GM19468 (cell line): ENCODE measurements at regions not wholly inside any gene's neighbourhood (a gene's known extent, or its start where the extent isn't known, plus 50 kb on each side); places are given as distances from the start of the nearest gene placed in this dataset.
"Not testable (repeated sequence)": the region's sequence is repeated elsewhere in the genome, so short reads cannot be mapped to it uniquely, and the experiment has no call there.

ENCODE experiments used
- ATAC-seq: cut with Tn5 transposase; IDR thresholded peaks from one replicate; pipeline ENCODE4 v1.9.1; 2021; ENCODE audit warnings: mild to moderate bottlenecking, moderate library complexity, moderate number of reproducible peaks; ENCODE audit not compliant: unreplicated experiment; ENCODE audit errors: extremely low read depth

DNA sequence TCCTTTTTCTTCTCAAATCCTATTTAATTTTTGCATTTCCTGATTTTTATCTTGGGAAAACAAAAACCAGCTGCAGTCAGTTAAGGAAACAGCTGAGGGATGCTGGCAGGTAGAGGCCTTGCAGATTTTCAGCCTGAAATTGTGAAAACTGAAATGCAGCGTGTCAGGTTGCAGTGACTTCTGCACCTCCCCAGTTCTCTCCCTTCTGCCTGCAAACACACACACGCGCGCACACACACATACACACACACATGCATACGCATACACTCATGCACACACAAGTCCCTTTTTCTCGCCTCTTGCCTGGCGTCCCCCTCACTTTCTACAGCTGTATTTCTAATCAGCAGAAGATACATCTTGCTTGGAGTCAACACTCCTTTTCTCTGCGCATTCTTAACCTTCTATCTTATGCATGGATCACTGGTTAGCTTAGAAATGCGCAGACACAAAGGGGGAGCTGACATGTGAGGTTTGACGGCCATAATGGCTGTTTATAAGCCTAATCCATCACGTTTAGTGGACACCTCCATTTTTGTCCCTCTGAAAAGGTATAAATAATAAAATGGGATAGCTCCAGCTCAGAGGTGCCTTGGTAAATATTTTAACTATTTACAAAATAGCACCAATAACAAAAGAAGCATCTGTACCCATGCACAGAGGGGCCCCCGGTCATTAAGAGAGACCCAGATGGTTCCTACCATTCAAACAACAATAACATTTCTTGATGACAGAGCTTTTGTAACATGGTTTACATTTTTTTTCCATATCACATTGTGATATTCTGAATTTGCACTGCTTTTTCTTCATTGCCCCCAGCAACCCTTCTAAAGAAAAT is 392.1 kb upstream of the SALL1 start:
- ATAC-seq = no peak

DNA sequence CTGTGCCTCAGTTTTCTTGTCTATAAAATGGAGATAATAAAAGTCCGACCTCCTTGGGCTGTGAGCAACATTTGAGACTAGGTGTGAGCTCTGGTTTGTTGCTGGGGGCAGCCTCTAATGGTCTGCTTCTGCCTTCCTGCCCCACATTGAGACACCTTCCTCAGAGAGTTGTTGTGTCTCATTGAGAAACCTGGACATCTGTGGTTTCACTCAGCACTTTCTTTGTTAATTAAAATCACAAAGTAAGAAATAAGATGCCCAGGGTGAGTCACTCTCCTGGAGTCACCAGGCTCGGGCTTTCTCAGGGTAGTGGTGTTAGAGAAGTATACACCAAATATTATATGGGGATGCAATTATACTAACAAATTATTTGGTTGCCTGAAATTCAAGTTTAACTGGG is 389.2 kb upstream of the SALL1 start:
- ATAC-seq = no peak

DNA sequence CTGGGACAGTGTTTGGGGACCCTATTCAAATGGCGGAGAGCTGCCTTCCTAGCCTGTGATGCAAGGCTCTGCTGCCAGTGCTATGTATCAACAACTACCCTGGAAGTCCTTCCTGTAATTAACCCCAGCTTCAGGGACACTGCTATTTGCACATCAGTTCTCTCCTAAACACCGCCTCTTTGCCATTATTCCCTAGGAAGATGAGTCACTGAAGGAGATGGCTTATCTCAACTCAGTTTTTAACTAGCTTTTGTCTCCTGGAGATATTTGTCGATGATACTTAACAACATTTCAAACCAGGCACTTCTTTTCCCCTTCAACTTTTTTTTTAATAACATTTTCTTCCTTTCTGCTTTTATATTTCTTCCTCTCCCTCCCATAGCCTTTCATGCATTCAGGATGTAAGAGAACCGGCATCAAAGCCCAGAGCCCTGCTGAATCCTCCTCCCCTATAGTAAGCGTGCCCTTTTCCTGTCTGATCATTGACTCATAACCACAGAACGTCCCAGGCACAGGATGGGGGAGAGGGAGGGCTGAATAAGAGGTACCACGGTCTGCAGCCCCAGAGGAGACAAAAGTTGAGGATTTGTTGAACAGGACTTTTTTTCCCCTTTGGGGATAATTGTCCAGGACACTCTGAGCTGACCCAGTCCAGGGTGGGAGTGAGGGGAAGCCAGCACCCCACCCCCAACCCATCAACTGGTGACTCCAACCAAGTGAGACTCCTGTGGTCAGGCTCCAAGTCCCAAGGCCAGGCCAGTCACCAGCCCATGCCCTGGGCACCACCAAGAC is 387.8 kb upstream of the SALL1 start:
- no peak for ATAC-seq

DNA sequence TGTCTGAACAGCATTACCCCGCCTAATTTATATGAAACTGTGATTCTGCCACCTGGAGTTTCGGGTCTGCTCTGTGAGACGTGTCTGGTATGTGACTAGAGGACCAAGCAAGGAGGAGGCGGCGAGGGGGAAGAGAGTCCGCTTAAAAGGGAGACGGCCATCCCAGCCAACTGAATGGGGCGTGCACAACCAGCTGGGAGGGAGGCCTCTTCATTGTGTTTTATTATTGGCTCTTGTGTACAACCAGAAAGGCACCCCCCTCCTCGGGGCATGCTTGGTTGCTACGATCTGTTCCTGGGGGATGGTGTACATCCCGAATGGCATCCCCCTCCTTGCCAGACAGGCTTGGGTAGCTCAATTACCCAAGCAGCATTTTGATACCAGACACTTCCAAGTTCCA is 384.5 kb upstream of the SALL1 start:
- no peak for ATAC-seq

DNA sequence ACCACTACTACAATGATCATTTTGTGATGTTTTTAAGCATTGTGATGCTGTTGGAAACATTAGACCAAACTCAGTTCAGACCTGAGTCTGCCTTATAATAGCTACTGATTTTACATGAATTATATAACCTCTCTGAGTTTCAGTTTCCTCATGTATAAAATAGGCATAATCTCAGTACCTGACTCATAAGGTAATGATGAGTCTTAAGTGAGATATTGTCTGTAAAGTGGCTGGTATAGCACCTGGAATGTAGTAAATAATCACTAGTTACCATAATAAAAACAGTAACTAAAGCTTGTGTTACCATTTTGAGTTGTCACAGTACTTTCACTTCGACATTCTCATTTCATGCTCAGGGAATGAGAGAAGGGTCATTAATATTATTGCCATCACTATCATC is 381.5 kb upstream of the SALL1 start:
- ATAC-seq = no peak

DNA sequence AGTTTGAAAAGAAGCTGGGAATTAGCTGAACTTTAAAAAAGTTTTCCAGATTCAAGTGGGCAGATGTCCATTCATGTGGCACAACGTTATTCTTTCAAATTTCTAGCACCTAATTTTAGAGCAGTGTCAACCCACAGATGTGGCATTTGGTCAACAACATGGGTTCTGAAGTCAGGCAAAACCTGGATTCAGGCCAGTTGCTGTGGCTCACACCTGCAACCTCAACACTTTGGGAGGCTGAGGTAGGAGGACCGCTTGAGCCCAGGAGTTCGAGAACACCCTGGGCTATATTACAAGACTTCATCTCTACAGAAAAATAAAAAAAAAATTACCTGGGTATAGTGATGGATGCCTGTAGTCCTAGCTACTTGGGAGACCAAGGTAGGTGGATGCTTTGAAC is 380.2 kb upstream of the SALL1 start:
- ATAC-seq = no peak

DNA sequence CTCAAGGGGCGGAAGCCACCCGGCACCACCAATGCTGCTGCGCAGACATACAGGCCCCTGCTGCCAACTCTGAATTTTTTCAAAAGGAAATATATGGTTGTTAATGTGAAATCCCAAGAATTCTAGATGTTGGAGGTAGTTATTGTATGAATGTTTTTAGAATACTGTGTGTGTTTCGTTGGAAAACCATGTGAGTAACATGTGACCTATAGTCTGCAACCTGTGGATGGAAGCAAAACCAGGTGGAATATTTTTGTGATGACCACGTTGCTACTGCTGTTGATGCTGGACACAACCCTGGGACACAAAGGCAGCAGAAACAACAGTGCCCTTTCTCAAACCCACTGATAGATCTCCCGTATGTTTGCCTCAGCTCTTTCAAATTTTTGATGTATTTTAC is 376.3 kb upstream of the SALL1 start:
- no peak for ATAC-seq

DNA sequence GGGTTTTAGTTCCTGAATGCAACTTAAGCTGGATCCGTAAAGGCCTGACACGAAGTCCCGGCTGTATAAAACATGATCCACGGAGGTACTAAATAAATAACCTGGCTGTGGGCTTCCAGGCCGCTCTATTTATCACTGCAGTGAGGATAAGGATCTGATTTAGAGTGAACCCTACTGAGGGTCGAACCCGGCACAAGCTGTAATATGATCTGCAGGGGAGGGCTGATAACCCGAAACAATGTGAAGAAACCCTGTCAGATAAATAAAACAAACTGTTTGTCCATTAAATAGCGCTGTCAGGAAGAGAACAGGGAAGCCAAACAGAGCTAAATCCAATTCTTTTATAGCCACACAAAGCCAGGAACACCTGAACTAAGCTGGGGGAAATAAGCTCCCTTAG is 375.6 kb upstream of the SALL1 start:
- no peak for ATAC-seq

DNA sequence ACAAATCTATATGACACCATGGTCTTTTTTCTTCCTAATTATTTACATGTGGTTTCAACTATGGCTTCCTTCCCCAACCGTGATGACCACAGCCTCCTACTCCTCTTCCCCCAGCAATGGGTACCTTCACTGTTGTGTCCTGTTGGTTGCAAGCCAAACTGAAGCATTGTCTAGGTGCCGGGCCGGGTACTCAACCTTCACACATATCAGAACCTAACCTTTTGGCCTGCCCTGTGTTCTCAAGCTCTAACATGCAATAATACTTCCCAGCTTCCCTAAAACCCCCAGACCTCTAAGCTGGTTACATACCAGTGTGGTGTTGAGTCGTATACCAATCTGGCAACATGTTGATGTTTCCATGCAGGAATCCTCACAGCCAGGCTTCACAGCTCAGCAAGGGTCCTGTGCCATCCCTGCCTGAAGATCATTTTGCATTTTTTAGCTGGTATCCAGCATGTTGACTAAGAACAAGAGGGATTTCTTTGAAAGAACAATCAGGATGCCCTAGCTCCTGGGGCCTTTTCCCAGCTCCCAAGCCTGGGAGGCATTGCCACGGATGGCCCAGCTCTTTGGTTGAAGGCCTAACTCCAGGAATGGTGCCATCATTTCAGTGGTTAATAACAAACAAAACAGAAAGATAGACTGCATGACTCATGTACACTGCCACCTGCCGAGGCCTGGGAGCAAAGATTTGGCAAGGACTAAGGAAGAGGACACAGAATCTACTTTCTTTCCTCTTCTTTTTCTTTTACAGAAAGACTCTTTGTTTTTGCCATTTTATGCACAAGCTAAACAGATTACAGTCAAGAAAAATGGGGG is 373.7 kb upstream of the SALL1 start:
- ATAC-seq = no peak

DNA sequence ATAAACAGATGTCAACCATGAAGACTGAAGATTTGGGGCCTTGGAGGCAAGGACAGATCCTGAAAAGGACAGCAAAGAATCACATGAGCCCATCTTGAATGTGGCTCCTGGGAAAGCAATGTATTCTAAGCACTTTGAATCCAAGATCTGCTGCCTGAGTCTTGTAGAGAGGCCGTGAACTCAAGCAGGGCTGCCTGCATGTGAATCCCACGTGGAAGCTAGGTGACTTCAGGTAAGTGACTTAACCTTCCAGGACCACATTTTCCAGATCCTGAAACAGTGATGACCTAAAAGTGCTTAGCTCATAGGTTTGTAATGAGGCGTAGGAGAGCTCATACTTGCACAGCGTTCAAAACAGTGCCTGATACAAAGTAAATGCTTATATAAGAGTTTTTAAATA is 373.0 kb upstream of the SALL1 start:
- ATAC-seq = no peak

DNA sequence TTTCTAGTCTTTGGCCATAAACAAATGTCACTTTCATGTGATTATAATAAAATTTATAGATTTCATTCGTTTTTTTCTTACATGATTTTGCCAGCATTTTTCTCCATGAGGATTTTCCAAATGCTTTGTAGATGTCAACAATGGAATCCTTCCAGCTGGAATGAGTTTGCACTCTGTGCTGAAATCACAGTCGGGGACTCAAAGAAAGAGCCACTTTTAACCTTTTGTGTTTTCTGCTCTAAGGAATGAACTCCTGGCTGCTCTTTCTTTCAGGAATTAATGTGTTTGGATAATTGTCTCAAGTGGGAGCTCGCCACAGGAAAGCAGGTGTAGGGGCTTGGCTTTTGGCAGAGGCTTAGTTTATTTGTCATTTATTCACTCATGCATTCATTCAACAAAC is 372.3 kb upstream of the SALL1 start:
- ATAC-seq = no peak

DNA sequence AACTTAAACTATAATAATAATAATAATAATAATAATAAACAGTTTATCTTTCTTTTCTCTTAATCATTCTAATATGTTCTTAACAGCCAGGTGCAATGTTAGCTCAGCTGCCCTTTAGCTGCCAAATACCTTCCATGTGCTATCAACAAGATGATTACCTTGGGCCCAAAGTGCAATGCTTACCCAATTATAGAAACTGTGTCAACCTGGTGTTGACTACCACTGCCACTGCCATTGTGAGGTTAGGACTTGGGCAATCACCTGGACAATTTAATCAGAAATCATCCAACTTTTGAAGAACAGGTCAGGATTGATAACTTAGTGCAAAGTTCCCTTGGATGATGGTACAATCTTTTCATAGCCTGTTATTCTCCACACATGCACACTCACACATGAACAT is 371.8 kb upstream of the SALL1 start:
- ATAC-seq = no peak

DNA sequence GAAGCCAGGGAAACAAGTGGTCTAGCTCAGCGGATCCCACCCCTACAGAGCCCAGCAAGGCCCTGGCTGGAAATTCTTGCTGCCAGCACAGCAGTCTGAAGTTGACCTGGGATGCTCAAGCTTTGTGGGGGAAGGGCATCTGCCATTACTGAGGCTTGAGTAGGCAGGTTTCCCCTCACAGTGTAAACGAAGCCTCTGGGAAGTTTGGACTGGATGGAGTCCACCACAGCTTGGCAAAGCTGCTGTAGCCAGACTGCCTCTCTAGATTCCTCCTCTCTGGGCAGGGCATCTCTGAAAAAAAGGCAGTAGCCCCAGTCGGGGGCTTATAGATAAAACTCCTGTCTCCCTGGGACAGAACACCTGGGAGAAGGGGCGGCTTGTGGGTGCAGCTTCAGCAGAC is 365.9 kb upstream of the SALL1 start:
- not testable (repeated sequence) for ATAC-seq

DNA sequence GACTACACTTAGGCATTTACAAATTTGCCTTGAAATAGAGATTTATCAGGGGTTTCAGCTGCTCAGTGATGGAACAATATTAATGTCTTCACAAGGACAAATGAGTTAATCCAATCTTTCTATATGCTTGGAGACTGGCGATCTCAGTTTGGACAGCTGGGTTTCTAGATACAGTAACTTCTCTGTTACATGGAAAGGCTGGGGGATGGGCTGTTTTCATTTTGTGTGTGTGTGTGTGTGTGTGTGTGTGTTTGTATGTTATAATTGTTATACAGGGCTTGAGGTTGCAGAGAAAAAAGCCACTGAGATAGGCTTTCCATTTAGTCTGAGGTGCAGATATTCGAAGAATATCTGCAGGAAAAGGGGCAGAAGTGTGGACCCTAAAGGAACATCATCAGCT is 359.3 kb upstream of the SALL1 start:
- ATAC-seq = no peak

DNA sequence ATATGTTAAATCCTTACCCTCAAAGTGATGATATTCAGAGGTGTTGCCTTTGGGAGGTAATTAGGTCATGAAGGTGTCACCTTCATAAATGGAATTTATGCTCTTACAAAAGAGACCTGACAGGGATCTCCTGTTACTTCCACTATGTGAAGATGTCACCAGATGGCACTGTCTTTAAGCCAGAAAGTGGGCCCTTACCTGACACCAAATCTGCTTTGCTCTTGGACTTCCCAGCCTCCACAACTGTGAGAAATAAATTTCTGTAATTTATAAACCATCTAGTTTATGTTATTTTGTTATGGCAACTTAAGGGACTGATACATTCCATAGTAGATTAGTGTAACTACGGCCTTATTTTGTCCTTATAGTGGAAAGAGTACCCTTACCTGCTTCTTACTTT is 358.3 kb upstream of the SALL1 start:
- ATAC-seq = no peak

DNA sequence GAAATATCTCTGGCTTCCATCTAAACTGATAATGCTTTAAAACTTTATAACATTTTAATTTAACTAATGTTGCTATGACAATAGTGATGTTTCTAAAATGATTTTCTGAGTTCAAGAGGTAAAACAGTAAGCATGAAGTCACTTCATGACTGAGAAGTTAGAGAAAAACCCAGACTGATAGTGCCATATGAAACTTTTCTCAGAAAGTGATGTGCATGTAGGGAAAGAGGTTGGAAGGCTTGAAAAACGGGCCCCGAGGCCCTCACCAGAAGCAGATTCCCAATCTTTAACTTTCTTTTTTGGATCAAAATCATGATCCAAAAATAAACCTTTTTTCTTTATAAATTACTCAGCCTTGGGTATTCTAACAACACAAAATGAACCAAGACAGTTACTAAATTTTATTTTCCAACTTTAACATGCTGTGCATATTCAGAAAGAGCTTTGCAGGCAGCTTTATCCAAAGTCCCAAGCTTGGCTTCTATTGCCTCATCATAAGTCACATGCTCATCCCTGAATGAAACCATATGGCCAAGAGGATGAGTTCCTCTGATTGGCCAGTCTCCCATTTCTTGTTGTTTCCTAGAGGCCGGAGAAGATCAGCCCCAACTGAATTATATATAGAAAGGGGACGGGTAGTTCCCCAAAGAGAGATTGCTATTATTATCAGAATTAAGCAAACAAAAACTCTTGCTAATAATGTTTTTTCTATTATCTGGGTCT is 357.6 kb upstream of the SALL1 start:
- ATAC-seq = no peak

DNA sequence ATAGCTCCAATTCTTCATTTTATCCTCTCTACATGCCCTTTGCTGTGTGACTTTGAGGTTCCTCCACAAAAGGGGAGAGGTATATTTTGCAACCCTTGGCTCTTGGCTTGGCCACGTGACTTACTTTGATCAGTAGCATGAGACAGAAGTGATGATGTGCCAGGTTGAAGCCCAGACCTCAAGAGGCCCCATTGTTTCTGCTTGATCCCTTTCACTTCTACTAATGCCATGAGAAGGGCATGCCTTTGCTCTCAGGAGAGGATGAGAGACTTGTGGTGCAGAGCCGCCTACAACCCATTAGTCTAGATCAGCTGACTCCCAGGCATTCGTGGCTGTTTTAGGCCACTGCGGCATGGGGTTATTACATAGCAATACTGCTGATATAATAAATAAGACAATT is 356.2 kb upstream of the SALL1 start:
- ATAC-seq = no peak

DNA sequence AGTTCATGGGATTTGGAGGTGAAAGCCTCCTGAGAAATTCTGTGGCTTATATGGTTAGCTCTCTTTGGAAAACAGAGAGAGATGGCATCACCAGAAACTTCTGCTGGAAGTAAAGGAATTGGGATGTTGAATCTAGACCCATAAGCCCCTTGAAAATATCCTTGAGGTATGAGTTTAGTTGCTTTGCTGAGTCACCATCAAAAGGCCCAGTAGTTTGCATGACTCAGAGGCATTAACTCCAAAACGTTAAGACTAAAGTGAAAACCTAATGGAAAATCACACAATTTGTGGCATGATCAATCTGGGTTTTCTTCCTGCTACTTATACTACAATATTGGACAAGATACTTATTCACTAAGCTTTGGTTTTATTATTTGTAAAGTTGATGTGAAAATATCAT is 349.2 kb upstream of the SALL1 start:
- ATAC-seq = no peak

DNA sequence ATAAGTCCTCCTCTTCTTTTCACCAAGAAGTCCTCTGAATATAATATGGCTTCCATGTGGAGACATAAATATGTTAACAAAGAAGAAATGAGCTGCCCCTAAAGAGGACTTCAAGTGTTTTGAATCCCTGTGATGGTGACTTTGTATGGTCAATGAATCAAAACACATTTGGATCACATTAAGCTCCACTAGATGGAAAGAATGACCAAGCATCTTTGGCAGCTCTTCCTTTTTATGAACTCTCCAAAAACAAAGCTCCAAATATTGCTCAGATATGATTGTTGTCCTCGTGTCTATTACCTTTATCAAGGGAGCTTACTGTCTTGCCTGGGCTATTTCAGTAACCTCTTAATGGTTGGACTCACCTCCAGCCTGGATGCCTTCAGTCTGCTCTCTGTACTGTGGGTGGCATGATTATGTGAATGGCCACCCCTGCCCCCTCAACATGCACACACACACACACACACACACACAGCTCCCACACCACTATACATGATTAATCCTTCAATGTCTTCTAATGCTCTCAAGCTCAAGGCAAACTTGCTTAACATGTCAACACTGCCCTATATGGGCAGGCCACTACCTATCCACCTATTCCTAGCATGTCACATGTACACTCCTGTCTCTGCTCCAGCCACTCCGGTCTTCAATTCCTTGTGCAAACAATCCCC is 346.6 kb upstream of the SALL1 start:
- ATAC-seq = no peak

DNA sequence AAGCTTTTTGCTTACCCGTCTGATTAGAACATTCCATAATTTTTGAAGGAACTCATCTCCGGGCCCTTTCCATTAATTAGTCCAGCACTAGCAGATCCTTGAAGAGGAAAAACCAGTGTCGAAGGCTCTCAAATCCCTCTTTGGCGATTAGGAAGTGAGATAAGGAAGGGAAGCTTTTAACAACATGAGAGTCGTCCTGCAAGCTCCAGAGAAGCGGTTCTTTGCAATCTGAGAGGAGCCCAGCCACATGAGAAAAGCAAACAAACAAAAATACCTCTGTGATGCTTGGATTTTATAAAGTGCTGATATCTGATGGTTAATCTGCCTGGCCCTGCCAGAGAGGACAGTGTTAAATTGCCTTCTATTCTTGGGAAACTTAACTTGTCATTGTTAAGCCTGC is 339.8 kb upstream of the SALL1 start:
- ATAC-seq = no peak
